Activated T-cell treated with anti-CD3 and anti-CD28 coated beads for 1 hour (primary cell): ENCODE measurements at regions not wholly inside any gene's neighbourhood (a gene's known extent, or its start where the extent isn't known, plus 50 kb on each side); places are given as distances from the start of the nearest gene placed in this dataset.

Source experiments
- DNase-seq: peaks from one replicate; pipeline ENCODE4 v3.0.0-alpha.2; 2020; ENCODE audit warnings: low read depth

DNA sequence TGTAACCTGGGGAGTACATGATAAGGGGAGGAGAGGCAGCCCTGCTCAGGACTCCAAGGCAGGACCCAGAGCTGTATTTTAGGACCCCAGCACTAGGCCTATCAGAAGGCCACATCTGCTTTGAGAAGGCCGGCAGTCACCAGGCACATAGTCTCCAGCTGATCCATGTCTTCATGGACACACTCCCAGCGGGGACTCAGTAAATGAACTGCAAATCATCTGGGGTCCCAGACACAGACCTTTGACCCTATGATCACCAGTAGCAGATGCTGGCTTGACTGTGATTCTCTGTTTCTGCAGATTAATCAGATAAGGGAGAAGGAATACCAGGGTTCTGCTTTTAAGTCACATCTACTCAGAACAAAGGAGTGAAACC lies 341.4 kb upstream of the PODXL start:
- no peak for DNase-seq

DNA sequence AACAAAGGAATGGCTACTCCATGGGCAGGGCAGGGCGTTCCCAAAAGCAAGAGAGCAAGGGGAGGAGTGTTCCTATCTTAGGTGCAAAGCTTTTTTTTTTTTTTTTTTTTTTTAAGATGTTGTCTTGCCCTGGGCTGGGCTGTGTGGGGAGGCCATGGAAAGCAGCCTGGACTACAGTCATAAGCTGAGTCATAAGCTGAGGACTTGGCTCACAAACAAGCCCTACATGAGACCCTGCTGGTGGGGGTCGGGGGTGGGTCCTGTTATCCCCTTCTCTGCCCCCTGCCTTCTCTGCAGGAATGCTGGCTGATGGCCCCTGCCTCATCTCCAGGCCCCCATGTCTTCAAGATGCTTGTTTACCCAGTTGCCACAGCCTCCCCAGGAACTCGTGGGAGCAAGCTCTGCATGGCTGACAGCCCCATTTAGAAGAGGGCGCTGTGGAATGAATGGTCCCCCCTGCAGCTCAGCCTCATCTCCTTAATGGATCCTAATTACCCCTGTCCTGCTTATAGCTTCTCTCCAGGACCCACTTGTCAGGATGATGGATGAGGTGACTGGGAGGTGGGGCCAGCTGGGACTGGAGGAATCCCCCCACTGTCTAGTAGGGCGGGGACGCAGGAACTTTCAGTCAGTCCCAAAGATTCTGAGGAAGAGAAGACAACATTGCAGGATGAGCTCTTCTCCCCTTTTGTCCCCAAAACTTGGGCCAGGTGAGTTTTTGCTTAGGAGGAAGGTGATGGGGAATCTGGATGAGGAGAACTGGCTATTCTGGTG lies 340.8 kb upstream of the PODXL start:
- no peak for DNase-seq

DNA sequence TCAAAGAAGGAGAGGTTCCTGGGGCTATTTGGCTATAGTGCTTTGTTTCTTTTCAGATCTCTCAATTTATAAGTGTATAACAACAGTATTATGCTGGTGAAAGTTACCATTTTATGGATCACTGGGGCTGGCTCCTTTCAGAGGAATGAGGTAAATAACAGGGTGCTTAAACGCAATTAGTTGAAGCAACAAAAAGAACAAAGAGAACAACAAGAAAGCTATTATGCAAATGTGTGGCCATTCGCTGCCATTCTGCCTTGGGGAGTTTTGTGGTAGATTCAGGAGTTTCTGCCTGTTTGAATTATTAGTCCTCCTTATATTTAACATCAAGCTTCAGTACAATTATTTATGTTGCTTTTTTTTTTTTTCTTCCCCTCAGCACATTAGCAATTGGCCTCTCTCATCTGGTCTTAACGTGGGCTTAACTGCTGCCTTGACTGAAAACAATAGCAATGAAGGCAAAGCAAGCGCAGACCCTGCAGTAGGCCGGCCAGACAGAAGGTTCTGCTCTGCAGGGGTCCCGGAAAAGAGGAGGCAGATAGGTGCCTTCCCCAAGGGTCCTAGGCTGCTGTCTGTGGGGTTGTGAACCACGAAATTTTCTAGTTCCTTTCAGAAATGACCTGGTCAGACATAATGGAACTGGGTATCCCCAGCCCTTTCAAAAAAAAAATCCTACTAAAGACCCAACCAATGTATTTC lies 339.9 kb upstream of the PODXL start:
- no peak for DNase-seq

DNA sequence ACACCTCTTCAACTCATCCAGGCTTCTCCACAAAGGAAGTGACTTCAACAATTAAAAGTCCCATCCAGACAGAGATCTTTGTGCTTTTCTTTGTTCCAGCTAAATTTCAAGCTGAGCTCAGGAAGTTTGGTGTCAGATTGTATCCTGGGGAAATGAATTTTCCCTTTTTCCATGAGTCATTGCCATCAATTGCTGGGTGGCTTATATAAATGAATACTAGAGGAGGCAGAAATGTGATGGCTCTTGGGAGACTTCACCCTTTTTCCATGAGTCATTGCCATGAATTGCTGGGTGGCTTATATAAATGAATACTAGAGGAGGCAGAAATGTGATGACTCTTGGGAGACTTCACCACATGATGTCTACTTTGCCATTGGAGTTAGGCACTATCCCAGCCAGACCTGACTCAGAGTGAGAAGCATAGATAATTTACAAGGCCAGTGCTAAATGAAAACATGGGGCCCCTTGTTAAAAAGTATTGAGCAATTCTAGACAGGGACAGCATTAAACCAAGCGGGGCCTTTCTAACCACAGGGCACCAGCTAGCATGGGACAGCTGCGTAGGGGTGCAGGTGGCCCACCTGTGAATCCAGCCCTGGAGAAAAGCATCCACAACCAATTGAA lies 339.2 kb upstream of the PODXL start:
- no peak for DNase-seq

DNA sequence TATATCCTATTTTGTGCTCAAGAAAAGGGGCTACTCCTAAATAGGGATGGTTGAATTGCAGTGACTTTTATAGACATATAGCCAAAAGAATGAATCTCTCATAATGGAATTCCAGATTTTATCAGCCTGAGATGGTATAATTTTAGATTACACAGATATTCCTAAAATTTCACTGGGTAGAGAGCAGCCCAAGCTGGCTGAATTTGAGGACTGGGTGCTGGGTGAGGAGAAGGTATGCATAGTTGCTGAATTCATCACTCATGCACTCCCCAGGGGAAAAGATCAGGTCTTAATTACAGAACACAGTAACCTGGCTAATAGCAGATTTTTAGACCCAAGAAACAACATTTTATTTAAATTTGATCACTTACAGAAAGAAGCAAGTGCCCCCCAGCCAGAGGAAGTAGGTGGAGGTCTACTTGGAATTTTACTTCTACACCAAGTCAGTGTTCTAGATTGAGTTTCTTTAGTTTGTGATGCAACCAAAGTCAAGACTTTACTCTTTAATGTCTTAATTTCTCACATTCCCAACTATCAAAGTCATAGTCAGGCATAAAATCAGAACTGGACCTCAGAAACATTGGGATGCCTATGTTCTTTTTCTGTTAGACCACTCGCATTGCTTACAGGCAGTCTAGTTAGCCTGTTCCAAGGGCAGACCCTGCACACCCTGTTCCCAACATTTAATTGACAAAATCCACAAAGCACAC lies 337.4 kb upstream of the PODXL start:
- DNase-seq = no peak

DNA sequence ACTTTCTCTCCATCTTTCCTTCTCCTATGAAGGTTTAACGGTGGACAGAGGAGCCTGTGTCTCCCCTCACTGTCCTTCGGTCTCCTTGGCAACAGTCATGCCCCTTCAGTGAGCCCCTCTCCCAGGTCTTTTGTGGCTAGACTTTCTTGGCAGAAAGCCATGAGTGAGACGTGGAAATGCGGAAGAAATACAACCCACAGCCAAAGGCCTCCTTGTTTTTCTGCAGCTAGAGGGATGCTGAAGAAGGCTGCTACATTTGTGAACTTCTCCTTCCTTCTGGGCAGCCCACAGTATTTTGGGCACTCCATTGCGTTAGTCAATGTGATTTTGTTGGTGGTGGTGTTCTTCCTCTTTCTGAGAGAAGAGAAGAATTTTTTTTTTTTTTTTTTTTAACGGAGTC lies 333.7 kb upstream of the PODXL start:
- no peak for DNase-seq

DNA sequence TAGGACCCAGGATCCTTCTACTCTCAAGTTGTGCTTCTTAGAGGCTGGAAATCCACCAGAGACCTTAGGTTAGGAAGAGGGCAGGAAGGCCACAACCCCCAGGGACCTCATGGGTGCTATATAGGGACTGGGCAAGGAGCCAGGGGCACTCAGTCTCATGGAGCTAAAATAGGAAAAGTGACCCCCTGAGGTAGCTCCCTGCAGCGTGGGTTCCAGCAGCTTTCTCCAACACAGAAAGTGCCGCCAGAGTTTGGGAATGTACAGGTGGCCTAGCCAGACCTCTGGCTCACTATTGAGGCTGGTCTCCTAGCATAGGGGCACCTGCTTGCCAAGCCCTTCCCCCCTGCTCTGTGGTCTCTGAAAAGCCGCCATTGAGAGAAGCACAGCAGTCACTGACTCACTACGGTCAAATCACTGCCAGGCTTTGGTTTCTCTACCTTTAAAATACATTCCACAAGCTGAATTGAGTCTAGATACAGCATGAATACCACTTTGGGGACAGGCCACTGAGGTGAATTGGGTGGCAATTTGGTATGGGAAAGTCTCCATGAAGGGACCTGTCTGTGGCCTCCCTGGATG lies 333.2 kb upstream of the PODXL start:
- no peak for DNase-seq

DNA sequence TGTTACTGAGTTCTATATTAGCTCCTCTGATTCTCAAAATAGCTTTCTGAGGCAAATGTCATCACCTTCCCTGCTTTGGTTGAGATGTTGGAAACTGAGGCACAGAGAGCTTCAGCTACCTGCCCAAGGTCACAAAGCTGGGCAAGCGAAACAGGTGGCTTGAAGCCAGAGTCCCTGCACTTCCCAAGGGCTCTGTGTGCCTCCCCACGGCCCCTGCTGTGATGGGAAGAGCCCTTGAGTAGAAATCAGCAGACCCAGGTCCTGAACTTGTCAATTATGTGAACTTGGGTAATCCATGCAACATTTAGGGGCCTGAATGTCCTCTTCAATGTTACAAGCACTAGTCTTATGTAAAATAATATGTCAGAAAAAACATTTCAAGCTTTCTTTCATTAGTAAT lies 327.3 kb upstream of the PODXL start:
- DNase-seq = no peak

DNA sequence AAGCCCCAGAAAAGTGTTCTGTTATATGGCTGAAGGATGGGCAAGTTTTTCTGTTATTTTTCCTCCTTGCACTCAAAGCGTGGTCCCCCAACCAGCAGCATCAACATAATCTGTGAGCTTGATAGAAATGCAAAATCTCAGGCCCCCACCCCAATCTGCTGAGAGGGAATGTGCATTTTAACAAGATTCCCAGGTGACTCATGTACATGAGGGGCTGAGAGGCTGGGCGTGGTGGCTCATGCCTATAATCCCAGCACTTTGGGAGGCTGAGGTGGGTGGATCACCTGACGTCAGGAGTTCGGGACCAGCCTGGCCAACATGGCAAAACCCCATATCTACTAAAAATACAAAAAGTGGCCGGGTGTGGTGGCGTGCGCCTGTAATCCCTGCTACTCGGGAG lies 326.8 kb upstream of the PODXL start:
- DNase-seq = no peak

DNA sequence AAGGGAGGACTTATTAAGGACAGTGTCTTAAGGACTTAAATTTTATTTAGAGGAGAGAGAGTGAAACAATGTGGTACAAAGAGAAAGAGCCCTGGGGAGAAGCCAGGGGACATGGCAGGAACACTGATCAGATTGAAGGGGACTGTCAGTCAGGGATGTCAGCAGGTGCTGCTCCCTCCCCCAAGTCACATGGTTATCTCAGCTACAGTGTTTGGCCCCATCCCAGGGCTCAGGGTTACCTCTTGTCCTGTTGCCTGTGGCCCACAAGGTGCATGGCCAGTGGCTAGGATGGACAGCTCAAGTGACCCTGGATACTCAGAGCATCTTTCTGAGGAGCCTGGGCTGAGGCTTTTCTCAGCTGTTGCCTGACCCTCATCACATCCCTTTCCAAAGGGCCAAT lies 325.9 kb upstream of the PODXL start:
- DNase-seq = no peak

DNA sequence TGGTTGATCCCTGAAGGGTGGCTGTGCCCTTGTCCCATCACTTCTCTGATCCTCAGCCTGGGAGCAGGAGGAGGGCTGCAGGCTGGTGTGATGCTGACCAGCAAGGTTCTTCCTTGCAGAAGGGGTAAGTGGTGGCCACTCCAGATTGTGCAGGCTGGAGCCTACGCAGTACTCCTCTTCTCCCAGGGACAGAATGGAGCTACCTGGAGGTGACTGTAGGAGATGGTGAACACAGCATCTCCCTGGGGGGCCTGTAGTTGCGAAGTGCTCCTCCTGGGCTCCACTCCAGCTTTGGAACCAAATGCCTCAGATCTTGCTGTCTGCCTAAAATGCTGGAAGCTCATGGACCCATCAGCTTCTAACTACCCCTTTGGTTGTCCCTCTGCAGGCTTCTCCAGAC lies 323.6 kb upstream of the PODXL start:
- DNase-seq = no peak

DNA sequence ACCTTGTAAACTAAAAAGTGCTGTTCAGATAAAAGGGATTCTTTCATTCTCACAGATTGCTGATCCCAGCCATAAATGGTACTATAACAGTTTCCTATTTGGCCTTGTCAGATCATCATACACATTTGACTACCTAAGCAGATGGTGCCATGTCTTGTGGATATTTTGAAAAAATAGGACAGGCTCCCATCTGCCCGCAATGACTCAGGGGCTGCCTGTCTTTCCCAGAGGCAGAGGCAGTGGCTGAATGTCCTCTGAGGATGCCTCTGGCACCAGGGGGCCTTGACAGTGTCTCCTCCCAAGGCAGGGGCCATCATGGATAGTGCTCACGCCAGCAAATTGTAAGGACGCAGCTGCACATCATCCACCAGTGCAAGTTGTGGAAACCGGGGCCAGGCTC lies 323.0 kb upstream of the PODXL start:
- DNase-seq = no peak

DNA sequence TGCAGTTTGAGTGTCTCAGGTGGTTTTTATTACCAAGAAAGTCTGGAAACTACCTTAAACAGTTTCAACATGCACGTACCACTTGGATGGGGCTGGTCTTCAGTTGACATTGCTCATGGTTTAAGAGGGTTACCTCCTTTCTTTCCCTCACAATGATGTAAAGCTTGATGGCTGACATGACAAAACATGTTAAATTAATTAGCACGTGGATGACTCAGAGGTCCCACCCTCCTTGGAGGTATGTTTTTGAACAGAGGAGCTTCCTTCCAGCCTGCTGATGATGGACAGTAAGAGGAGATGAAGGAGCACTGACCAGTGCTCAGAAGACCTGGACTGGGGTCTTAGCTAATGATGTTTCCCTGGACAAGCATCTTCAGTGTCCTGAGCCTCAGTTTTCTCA lies 322.3 kb upstream of the PODXL start:
- no peak for DNase-seq

DNA sequence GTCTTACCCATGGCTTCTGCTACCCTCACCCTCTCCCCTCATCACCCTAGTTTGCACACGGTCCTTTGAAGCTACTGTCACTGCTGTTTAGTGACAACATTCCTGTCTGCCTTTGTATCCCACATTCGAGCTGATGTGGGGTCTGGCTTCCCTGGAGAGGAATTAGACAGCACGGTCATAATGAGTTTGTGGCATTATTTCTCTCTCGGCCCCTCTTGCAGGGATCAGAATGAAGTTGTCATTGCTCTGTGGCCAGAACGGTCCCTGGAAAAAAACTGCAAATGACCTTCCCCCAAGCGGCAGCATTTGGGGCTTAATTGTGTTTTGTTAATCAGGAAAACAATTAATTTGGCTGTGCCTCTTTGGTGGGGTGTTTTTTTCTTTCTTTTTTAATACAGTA lies 317.2 kb upstream of the PODXL start:
- DNase-seq = no peak

DNA sequence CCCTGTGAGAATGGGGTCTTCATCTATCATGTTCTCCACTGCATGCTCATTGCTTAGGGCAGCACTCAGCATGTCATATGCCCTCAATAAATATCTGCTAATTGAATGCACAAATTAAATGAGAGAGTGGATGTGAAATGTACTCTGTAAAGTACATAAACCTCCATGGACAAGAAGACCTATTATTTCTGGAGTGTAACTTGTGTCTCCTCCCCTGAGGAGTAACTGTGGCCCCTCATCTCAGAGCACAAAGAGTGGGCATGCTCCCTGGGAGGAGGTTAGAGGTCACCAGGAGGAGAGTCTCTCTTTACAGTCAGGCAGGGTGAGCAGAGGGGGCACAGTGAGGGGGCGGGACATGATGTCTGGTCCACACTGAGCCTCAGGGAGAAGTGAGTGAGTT lies 313.6 kb upstream of the PODXL start:
- no peak for DNase-seq

DNA sequence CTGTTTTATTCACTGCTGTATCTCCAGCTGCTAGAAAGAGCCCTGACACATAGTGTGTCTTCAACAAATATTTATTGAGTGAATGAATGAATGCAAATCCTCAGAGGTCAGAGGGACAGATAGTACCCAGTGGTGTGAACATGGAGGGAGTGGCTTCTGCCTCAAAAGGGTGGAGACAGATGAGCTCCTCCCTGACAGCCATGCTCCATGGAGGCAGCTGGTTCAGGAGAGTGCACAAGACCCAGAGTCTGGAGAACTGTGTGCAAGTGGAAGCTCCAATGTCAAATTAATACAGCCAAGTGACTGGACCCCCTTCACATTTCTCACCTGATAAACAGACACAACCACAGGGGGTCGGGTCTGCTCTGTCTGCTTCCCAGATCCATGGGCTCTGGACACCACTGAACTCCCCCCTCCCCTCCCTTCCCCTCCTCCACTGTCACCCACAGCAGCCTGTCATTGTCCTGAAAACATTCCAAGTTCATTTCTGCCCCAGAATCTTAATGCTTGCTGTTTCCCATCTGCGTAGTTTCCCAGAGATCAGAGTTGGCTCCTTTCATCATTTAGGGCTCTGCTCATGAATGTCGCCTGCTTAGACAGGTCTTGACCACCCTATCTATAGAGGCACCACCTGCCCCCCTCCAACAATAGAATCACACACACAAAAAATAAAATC lies 312.9 kb upstream of the PODXL start:
- no peak for DNase-seq

DNA sequence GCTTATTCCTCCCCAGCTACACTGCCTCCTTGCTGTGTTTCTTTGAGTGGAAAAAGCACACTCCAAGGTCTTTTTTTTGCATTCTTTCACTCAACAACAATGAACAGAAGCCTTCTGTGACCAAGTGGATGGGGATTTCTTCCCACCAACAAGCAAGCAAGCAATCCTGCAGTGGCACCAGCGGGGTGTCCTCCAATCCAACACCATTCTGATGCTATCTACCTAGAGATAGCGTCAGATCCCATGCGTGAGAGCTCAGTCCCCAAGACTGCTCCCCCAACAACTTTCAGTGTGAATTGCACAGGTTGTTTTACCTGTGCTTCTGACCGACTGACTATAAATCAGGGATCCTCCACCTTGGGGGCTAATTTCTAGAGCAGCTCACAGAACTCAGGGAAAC lies 311.0 kb upstream of the PODXL start:
- no peak for DNase-seq

DNA sequence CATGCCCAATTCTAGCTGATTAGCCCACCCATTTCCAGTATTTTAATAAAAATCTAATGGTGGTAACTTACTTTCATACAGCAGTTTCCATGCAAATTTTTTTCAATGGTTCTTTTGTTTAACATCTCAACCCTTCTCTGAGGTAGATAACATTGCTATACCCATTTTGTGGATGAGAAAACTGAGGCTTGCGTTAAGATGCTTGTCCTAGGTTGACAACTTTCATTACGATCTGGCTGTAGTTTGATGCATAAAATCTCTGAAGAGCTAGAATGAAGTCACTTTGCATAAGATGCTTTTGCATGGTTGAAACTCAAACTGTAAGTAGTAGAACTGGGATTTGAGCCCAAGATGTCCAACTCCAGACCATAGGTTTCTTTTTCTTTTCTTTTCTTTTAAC lies 309.5 kb upstream of the PODXL start:
- DNase-seq = no peak

DNA sequence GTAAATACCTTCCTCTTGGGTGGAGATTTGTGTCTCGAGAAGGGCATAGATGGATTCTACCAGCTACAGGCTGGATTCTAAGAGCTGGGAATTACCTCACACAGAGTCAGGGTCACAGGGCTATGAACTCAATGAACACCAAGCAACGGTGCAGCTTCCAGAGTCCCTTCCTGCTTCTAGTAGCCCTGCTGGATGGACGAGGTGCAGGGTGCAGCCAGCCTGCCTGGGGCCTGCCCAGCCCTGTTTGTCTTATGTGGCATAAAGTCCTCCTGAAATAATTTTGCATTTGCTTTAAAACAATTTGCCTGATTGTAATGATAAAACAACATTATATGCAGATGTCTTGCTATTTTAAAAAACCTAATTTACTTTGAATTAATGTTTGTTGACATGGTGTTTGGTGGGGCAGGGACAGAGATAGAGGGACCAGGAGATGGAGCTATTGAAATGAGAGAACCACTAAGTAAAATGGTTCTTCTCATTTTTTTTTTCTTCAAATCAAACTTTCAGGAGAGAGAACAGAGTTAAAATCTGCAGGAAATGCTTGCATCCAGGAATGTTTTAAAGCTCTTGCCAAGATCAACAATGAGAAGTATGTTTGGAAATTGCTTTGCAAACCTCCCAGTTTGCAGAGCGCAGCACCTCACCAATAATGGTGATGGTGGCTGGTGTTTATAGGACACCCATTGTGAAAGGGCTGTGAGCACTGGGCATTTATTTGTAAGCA lies 305.4 kb upstream of the PODXL start:
- no peak for DNase-seq

DNA sequence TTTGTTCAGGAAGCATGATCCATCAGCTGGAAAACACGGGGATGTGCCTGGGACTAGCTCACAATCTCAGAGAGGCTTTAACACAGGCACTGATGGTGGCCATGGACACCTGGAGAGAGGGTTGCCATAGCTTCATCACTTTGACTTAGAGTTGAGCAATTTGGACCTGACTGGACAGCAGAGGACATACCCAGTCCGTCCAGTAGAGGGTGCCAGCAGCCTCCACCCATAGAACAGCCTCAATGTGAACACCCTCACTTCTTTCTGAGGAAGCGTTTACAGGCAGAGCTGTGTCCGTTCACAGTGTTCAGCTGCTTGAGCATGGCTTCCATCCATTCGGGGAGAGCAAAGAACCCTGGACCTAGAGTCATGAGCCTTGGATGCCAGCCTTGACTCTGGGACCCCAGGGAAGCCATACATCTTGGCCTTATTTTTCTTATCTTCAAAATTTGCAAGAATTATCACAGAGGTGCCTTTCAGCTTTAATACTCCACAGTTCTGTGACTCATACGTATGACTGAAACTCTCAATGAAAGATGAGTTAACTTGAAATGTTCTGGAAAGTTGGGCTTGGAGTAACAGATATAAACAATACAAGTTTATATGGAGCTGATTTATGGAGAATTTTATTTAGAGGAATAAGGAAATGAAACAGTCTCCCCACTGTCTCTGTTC lies 302.9 kb upstream of the PODXL start:
- DNase-seq = peak; percentile 7

DNA sequence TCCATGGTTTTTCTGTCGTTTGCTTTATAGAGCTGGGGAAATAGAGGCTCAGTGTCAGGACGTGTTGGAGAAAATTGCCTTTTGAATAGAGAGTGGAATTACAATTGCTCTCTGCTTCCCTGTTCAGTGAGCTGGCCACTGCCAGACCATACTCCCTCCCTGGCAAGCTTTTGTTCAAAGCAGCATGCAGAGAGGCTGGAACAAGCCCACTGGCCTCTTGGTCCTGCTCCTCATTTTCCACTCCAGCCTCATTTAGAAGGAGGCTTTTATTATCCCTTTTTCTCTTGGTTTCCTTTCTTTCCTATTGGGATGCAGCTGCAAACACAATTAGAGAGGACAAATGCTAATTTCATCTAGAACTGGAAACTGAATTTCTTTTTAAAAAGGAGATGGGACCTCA lies 302.2 kb upstream of the PODXL start:
- no peak for DNase-seq
